ENCODE measurements at regions not wholly inside any gene's neighbourhood (a gene's known extent, or its start where the extent isn't known, plus 50 kb on each side); places are given as distances from the start of the nearest gene placed in this dataset.

DNA sequence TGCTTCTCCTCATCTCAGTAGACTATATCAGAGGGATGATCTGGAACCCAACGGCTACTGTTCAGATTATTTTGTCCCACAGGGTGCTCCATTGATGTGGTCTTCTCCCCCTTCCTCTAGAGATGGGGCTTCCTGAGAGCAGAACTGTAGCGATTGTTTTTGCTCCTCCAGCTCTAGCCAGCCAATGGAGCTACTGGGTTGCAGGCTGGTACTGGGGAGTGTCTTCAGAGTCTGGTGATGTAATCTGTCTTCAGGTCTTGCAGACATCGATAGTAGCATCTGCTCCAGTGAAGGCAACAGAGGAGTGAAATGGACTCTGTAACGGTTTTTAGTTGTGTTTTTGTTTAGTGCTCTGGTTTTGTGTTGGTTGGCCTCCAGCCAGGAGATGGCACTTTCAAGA, 621.9 kb downstream of the RNF144A start:
- no peak overlapping the region for H2BK5ac ChIP-seq (ENCODE audit: low read depth, low read length, poor library complexity, severe bottlenecking)
- no peak overlapping the region for H2BK120ac ChIP-seq (ENCODE audit: low read depth, low read length)
- no peak overlapping the region for H3K4me2 ChIP-seq (ENCODE audit: low read length, poor library complexity, severe bottlenecking)
- H3K4me1 ChIP-seq (ENCODE audit: control insufficient read depth, insufficient read depth, low read depth, low read length), result peaks cover 4% of the 10 kb centered on the region
- no peak overlapping the region for H4K8ac ChIP-seq (ENCODE audit: low read length)
- H3K4ac ChIP-seq (ENCODE audit: low read depth in 1 of 2, low read length in 2 of 2), result no peak overlapping the region
- no peak overlapping the region for H2AK5ac ChIP-seq (ENCODE audit: low read length, severe bottlenecking)
- H2AFZ ChIP-seq (ENCODE audit: low read depth, low read length), result no peak overlapping the region
- no peak overlapping the region for H3K4me3 ChIP-seq (ENCODE audit: insufficient read depth in 1 of 2, low read depth in 1 of 2, low read length in 2 of 2)
- H3K23ac ChIP-seq (ENCODE audit: low read length in 2 of 2), result no peak overlapping the region
- H3K9me3 ChIP-seq (ENCODE audit: control insufficient read depth, low read length), result no peaks in the 10 kb centered on the region
- H3K27ac ChIP-seq (ENCODE audit: low read length, poor library complexity, severe bottlenecking), result peak overlapping the region; percentile 75
- H4K91ac ChIP-seq (ENCODE audit: low read length), result no peak overlapping the region
- no peak for DNase-seq
- no peaks in the 10 kb centered on the region for H3K79me1 ChIP-seq (replicated peaks; ENCODE audit: low read length, poor library complexity, severe bottlenecking)
- H2BK12ac ChIP-seq (ENCODE audit: low read length in 2 of 2), result no peak overlapping the region
- no peak overlapping the region for H2BK15ac ChIP-seq (ENCODE audit: low read depth, poor library complexity, severe bottlenecking)
- H3K14ac ChIP-seq (ENCODE audit: low read length in 2 of 2), result no peak overlapping the region
- no peaks in the 10 kb centered on the region for H3K27me3 ChIP-seq (ENCODE audit: control insufficient read depth in 1 of 2, insufficient read depth in 1 of 2, low read length in 2 of 2)
- no peak overlapping the region for H3K18ac ChIP-seq (ENCODE audit: low read depth in 1 of 2, low read length in 2 of 2)
- H3K9ac ChIP-seq (ENCODE audit: low read length), result no peak overlapping the region
- no peaks in the 10 kb centered on the region for H3K36me3 ChIP-seq (ENCODE audit: control insufficient read depth in 1 of 2, insufficient read depth in 2 of 2, low read depth in 1 of 2, low read length in 2 of 2)
- WGBS, result 92% methylated on average over 4 of the region's 4 CpGs

DNA sequence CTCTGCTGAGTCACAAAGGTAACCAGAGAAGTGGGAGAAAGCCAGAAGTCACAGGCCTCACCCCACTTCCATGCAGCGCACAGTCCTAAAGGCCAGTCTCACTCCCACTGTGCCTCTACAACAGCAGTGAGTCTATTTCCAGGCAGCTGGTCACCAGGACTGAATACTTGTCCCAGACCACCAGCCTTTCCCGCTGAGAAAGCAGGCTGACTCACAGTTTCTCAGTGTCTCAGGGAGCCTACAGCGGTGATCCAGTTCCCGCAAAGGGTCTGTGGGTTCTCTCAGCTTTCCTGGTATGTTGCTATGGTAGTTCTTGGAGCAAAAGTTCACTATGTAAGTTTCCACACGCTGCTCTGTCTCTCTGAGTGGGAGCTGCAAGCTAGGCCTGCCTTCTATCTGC, 622.5 kb downstream of the RNF144A start:
- no peak overlapping the region for H3K9ac ChIP-seq (ENCODE audit: low read length)
- 94% methylated on average over 4 of the region's 5 CpGs for WGBS
- H3K14ac ChIP-seq (ENCODE audit: low read length in 2 of 2), result no peak overlapping the region

DNA sequence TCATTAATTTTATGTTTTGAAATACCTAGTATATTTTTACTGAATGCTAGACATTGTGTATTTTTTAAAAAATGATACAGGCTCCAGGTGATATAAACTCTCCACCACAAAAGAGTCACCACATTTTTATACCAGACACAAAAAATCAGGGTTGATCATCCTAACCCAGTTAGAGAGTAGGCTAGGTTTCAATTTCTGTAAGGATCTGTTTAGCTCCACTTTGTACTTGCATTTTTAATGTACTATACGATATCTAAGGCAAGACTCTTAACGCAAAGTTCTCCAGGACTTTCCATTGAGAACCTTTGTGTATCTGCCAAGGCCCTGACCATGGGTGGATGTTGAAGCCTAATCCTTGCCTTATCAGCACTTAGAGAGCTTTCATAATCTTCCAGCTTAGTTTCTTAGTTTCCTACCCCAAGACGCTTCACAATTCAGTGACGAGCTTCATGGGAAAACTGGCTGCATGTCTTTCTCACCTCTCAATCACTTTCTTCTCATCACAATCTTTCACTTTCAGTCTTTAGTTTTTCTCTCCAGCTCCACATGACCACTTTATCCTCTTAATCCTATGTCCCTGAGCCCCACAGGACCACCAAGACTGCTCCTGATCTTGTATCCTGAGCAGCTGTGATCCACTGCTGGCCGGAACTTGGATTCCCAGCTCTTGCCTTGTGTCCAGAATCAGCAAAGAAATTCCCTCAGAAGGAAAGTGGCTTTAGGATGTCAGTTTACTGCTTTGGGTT, 635.8 kb downstream of the RNF144A start:
- Histone ChIP-seq H4K8ac (ENCODE audit: low read length) (no peak overlapping the region), H4K91ac (ENCODE audit: low read length) (no peak overlapping the region), H2BK15ac (ENCODE audit: low read depth, poor library complexity, severe bottlenecking) (no peak overlapping the region), H3K4ac (ENCODE audit: low read depth in 1 of 2, low read length in 2 of 2) (no peak overlapping the region), H2AK5ac (ENCODE audit: low read length, severe bottlenecking) (no peak overlapping the region), H3K14ac (ENCODE audit: low read length in 2 of 2) (no peak overlapping the region), H2BK5ac (ENCODE audit: low read depth, low read length, poor library complexity, severe bottlenecking) (no peak overlapping the region), H3K23ac (ENCODE audit: low read length in 2 of 2) (no peak overlapping the region), H3K4me3 (ENCODE audit: insufficient read depth in 1 of 2, low read depth in 1 of 2, low read length in 2 of 2) (no peak overlapping the region), H3K27me3 (ENCODE audit: control insufficient read depth in 1 of 2, insufficient read depth in 1 of 2, low read length in 2 of 2) (no peaks in the 10 kb centered on the region), H2BK120ac (ENCODE audit: low read depth, low read length) (no peak overlapping the region), H3K4me2 (ENCODE audit: low read length, poor library complexity, severe bottlenecking) (no peak overlapping the region), H3K9ac (ENCODE audit: low read length) (no peak overlapping the region), H2BK12ac (ENCODE audit: low read length in 2 of 2) (no peak overlapping the region), H3K36me3 (ENCODE audit: control insufficient read depth in 1 of 2, insufficient read depth in 2 of 2, low read depth in 1 of 2, low read length in 2 of 2) (no peaks in the 10 kb centered on the region), H2AFZ (ENCODE audit: low read depth, low read length) (no peak overlapping the region), H3K4me1 (ENCODE audit: control insufficient read depth, insufficient read depth, low read depth, low read length) (no peaks in the 10 kb centered on the region), H3K18ac (ENCODE audit: low read depth in 1 of 2, low read length in 2 of 2) (no peak overlapping the region), H3K9me3 (ENCODE audit: control insufficient read depth, low read length) (no peaks in the 10 kb centered on the region), H3K27ac (ENCODE audit: low read length, poor library complexity, severe bottlenecking) (no peak overlapping the region), H3K79me1 (replicated peaks; ENCODE audit: low read length, poor library complexity, severe bottlenecking) (no peaks in the 10 kb centered on the region)
- DNase-seq, result no peak
- WGBS, result 92% methylated on average over 5 of the region's 5 CpGs

More for the DNA sequence above, 622.5 kb downstream of the RNF144A start:
- no peak overlapping the region for H2AK5ac ChIP-seq (ENCODE audit: low read length, severe bottlenecking)
- no peak overlapping the region for H2BK5ac ChIP-seq (ENCODE audit: low read depth, low read length, poor library complexity, severe bottlenecking)
- no peaks in the 10 kb centered on the region for H3K27me3 ChIP-seq (ENCODE audit: control insufficient read depth in 1 of 2, insufficient read depth in 1 of 2, low read length in 2 of 2)
- no peak overlapping the region for H2BK15ac ChIP-seq (ENCODE audit: low read depth, poor library complexity, severe bottlenecking)
- H2BK120ac ChIP-seq (ENCODE audit: low read depth, low read length), result no peak overlapping the region
- H3K23ac ChIP-seq (ENCODE audit: low read length in 2 of 2), result no peak overlapping the region
- peak; percentile 63 for DNase-seq
- H3K9me3 ChIP-seq (ENCODE audit: control insufficient read depth, low read length), result no peaks in the 10 kb centered on the region
- no peaks in the 10 kb centered on the region for H3K79me1 ChIP-seq (replicated peaks; ENCODE audit: low read length, poor library complexity, severe bottlenecking)
- no peak overlapping the region for H3K4ac ChIP-seq (ENCODE audit: low read depth in 1 of 2, low read length in 2 of 2)
- peaks cover 4% of the 10 kb centered on the region for H3K4me1 ChIP-seq (ENCODE audit: control insufficient read depth, insufficient read depth, low read depth, low read length)
- H4K91ac ChIP-seq (ENCODE audit: low read length), result no peak overlapping the region
- H3K27ac ChIP-seq (ENCODE audit: low read length, poor library complexity, severe bottlenecking), result peak overlapping the region; percentile 75
- H3K4me2 ChIP-seq (ENCODE audit: low read length, poor library complexity, severe bottlenecking), result no peak overlapping the region
- no peaks in the 10 kb centered on the region for H3K36me3 ChIP-seq (ENCODE audit: control insufficient read depth in 1 of 2, insufficient read depth in 2 of 2, low read depth in 1 of 2, low read length in 2 of 2)
- no peak overlapping the region for H2BK12ac ChIP-seq (ENCODE audit: low read length in 2 of 2)
- H3K18ac ChIP-seq (ENCODE audit: low read depth in 1 of 2, low read length in 2 of 2), result no peak overlapping the region
- no peak overlapping the region for H3K4me3 ChIP-seq (ENCODE audit: insufficient read depth in 1 of 2, low read depth in 1 of 2, low read length in 2 of 2)
- no peak overlapping the region for H4K8ac ChIP-seq (ENCODE audit: low read length)
- H2AFZ ChIP-seq (ENCODE audit: low read depth, low read length), result no peak overlapping the region

DNA sequence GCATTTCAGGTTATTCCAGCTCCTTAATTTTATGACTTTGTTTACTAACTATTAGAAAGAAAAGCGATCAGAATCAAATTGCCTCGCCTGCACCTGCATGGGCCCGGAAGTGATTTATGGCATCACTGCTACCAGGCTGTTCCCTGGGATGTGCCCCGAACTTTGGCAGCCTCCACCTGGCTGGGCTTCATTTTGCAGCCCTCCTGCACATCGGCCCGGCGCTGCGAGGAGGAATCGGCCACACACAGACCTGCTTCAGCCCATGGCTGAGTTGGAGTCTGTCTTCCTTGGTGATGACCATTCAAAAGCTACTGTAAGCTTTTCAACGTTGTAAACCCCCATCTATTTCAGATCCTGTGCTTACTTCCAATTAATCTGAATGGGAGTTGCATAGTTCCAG, 638.0 kb downstream of the RNF144A start:
- Histone ChIP-seq H3K27me3 (ENCODE audit: control insufficient read depth in 1 of 2, insufficient read depth in 1 of 2, low read length in 2 of 2) (no peaks in the 10 kb centered on the region), H3K79me1 (replicated peaks; ENCODE audit: low read length, poor library complexity, severe bottlenecking) (no peaks in the 10 kb centered on the region), H2BK15ac (ENCODE audit: low read depth, poor library complexity, severe bottlenecking) (no peak overlapping the region), H4K91ac (ENCODE audit: low read length) (no peak overlapping the region), H3K18ac (ENCODE audit: low read depth in 1 of 2, low read length in 2 of 2) (no peak overlapping the region), H3K4me3 (ENCODE audit: insufficient read depth in 1 of 2, low read depth in 1 of 2, low read length in 2 of 2) (no peak overlapping the region), H3K36me3 (ENCODE audit: control insufficient read depth in 1 of 2, insufficient read depth in 2 of 2, low read depth in 1 of 2, low read length in 2 of 2) (no peaks in the 10 kb centered on the region), H3K4me2 (ENCODE audit: low read length, poor library complexity, severe bottlenecking) (no peak overlapping the region), H3K23ac (ENCODE audit: low read length in 2 of 2) (no peak overlapping the region), H3K9me3 (ENCODE audit: control insufficient read depth, low read length) (no peaks in the 10 kb centered on the region), H2BK120ac (ENCODE audit: low read depth, low read length) (no peak overlapping the region), H3K4me1 (ENCODE audit: control insufficient read depth, insufficient read depth, low read depth, low read length) (no peaks in the 10 kb centered on the region), H2AK5ac (ENCODE audit: low read length, severe bottlenecking) (no peak overlapping the region), H2BK5ac (ENCODE audit: low read depth, low read length, poor library complexity, severe bottlenecking) (no peak overlapping the region), H3K27ac (ENCODE audit: low read length, poor library complexity, severe bottlenecking) (no peak overlapping the region), H4K8ac (ENCODE audit: low read length) (no peak overlapping the region), H3K4ac (ENCODE audit: low read depth in 1 of 2, low read length in 2 of 2) (no peak overlapping the region), H3K9ac (ENCODE audit: low read length) (no peak overlapping the region), H3K14ac (ENCODE audit: low read length in 2 of 2) (peak overlapping the region in 1 of 2 experiments; percentile 48), H2BK12ac (ENCODE audit: low read length in 2 of 2) (no peak overlapping the region), H2AFZ (ENCODE audit: low read depth, low read length) (no peak overlapping the region)
- DNase-seq, result no peak
- whole genome bisulfite sequencing, result 94% methylated on average over 9 of the region's 10 CpGs

Measured in mesenchymal stem cell (in vitro differentiated cells and primary cell).